HepG2 (cell line): ENCODE measurements at regions not wholly inside any gene's neighbourhood (a gene's known extent, or its start where the extent isn't known, plus 50 kb on each side); places are given as distances from the start of the nearest gene placed in this dataset.

ENCODE experiments used
- CTCF ChIP-seq: sonication (generic); formaldehyde crosslinking; IDR thresholded peaks from 2 replicates; pipeline ENCODE4 v1.5.0; 2020; ENCODE audit warnings: mild to moderate bottlenecking, missing genetic modification reagents, moderate library complexity
- FOSL1 ChIP-seq: sonication (generic); formaldehyde crosslinking; IDR thresholded peaks from 2 replicates; pipeline ENCODE4 v1.9.0; 2021; ENCODE audit warnings: missing genetic modification reagents, borderline replicate concordance
- FOXP4 ChIP-seq: sonication (generic); formaldehyde crosslinking; IDR thresholded peaks from 2 replicates; pipeline ENCODE4 v1.4.0; 2020; ENCODE audit warnings: missing genetic modification reagents
- GABPA ChIP-seq, 2 experiments: IDR thresholded peaks; 2 replicates each; pipeline ENCODE4 v1.6.1; 2011 to 2016; ENCODE audit warnings: low read depth in 2 of 2, low read length in 1 of 2, missing biosample characterization in 1 of 2, missing genetic modification characterization in 1 of 2
- GLI4 ChIP-seq: sonication (generic); formaldehyde crosslinking; IDR thresholded peaks from 2 replicates; pipeline ENCODE4 v1.5.1; 2020; ENCODE audit warnings: missing genetic modification reagents, mild to moderate bottlenecking, moderate library complexity, borderline replicate concordance
- MTA3 ChIP-seq: sonication (generic); formaldehyde crosslinking; IDR thresholded peaks from 2 replicates; pipeline ENCODE4 v1.4.0; 2020; ENCODE audit warnings: missing genetic modification reagents
- PITX1 ChIP-seq: sonication (generic); formaldehyde crosslinking; IDR thresholded peaks from 2 replicates; pipeline ENCODE4 v1.5.1; 2020; ENCODE audit warnings: mild to moderate bottlenecking, missing genetic modification reagents
- POLR2AphosphoS2 ChIP-seq: IDR thresholded peaks from 2 replicates; pipeline ENCODE4 v1.6.1; 2011; ENCODE audit warnings: low read depth, low read length, improper control_type of control experiment
- POLR2AphosphoS5 ChIP-seq: IDR thresholded peaks from 2 replicates; pipeline ENCODE4 v1.6.1; 2012; ENCODE audit warnings: low read depth, low read length
- THAP11 ChIP-seq: IDR thresholded peaks from 2 replicates; pipeline ENCODE4 v1.6.1; 2016; ENCODE audit warnings: missing biosample characterization, missing genetic modification reagents
- ZFP1 ChIP-seq: IDR thresholded peaks from 2 replicates; pipeline ENCODE4 v1.6.1; 2016
- ZNF18 ChIP-seq: sonication (generic); formaldehyde crosslinking; IDR thresholded peaks from 2 replicates; pipeline ENCODE4 v1.8.0; 2022; ENCODE audit warnings: mild to moderate bottlenecking, missing genetic modification reagents; ENCODE audit not compliant: insufficient replicate concordance
- ZNF44 ChIP-seq: sonication (generic); formaldehyde crosslinking; IDR thresholded peaks from 2 replicates; pipeline ENCODE4 v1.5.1; 2020; ENCODE audit warnings: mild to moderate bottlenecking, missing genetic modification reagents
- ZNF441 ChIP-seq: sonication (generic); formaldehyde crosslinking; IDR thresholded peaks from 2 replicates; pipeline ENCODE4 v1.7.0; 2021; ENCODE audit warnings: missing genetic modification reagents, borderline replicate concordance

- TF ChIP-seq CTCF (CRISPR knock-in tag) (no peak), FOSL1 (CRISPR knock-in tag) (no peak), ZNF44 (CRISPR knock-in tag) (no peak), PITX1 (CRISPR knock-in tag) (no peak), POLR2AphosphoS2 (no peak), POLR2AphosphoS5 (no peak), MTA3 (no peak), THAP11 (CRISPR knock-in tag) (no peak), ZNF18 (no peak), GLI4 (CRISPR knock-in tag) (no peak), FOXP4 (CRISPR knock-in tag) (no peak), ZFP1 (CRISPR knock-in tag) (no peak), ZNF441 (CRISPR knock-in tag) (no peak), GABPA (IDR thresholded peaks at IDR 0.05; ENCODE audit: low read depth, low read length) (no peak), GABPA (CRISPR knock-in tag; IDR thresholded peaks at IDR 0.05; ENCODE audit: low read depth) (no peak)
Measured at GRCh38 chr6:134846865-134847264, 103.0 kb downstream of the ALDH8A1 start.
